ENCODE measurements at regions not wholly inside any gene's neighbourhood (a gene's known extent, or its start where the extent isn't known, plus 50 kb on each side); places are given as distances from the start of the nearest gene placed in this dataset.

DNA sequence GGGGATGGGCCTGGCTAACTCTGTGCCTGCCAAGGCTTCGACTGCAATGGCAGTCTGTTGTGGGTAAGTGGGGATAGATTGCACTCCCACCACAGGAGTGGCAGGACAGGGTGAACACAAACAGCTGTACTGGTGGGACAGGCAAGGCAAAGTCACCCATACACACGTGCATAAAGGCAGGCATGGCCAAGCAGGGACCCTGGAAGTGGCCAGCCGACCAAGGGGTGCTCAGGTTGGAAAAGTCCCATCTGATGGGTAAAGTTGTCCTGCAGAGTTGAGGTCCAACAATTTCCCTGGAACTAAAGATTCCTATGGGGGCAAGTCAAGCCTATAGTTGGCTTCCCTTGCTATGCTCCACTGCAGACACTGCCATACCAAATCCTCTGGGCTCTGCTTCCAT, 1961.9 kb upstream of the ADGRL3 start:
- no peak for DNase-seq (ENCODE audit: low spot score)

DNA sequence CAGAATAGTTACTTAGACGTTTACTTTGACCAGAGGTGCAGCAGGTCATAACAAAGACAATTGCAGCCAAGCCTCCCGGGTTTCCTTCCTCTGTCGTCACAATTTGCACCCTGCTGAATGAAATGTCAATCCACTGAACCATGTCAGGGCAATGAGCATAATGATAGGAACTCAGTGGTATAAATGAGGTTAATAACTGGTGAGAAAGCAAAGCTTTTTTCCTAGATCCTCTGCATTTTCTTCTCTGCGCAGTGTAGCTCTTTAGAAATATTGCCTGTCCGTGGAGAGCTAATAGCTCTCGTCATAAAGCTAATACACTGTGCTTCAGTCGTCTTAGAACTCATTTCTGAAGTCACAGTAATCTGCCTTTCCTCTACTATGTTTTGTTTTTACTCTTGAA, 1960.1 kb upstream of the ADGRL3 start:
- no peak for DNase-seq (ENCODE audit: low spot score)

DNA sequence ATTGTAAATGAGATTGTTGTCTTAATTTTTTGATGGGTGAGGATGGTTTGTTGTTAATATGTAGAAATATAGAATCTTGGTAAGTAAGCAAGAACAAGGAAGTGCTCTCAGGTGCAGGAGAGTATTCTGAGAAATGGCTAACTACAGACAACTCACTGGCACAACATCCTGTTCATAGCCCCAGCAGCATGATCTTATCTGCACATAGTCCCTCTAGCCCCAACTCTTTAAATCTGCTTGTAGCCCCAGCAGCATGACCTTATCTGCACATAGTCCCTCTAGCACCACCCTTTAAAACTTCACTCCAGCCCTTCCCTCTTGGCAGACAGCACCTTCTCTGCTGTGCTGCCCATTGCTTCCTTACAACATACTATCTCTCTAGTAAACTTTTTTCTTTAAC, 1957.1 kb upstream of the ADGRL3 start:
- no peak for DNase-seq (ENCODE audit: low spot score)

DNA sequence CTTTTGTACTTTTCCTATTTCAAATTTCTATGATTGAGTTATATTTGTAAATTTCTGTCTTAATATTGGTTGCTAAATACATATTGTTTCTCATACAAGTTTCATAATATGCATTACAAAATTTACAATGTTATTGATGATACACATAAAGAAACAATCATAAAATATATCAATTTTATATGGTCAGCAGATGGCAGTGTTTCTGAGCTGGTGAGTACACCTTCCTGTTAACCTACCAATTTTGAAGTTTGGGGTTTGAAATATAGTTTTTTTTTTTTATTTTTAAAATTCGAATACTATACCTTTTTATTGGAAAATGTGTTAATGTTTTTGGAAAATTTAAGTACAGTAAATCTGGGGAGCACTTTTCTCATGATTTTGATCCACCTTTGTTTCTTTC, 1953.1 kb upstream of the ADGRL3 start:
- DNase-seq (ENCODE audit: low spot score) = no peak

DNA sequence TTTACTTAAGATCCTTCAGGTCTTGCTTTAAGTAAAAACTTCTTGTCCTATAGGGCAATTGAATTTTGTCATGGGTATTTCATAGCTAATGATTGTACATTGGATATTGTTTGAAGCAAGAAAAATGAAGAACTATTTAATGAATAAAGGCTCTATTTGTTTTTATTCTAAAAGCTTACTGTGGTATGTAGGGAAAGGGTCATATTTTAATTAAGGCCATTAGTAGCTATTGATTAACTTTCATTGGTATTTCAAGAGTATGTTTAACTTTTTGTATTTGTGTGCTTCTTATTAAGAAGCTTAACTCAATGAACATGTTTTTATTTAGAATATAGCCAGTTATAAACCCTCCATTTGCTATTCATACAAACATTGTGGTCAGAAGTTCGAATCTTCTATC, 1951.8 kb upstream of the ADGRL3 start:
- DNase-seq (ENCODE audit: low spot score) = no peak

DNA sequence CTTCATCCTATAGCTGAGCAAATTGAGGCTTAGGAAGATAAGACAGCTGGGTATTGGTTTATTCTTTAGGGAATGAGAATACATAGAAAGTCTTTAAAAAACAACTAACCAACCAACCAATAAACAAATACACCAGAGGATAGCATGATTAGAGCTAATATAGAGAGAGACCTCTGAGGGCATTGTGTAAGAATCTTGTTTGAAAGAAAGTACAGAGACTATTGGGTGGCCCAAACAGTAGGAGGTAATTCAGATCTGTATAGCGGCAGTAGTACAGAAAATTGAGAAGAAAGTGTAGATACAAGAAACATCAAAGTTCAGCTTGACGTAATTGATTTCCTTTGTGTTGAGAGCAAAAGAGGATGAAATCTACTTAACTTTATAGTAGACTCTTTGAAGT, 1951.0 kb upstream of the ADGRL3 start:
- no peak for DNase-seq (ENCODE audit: low spot score)

DNA sequence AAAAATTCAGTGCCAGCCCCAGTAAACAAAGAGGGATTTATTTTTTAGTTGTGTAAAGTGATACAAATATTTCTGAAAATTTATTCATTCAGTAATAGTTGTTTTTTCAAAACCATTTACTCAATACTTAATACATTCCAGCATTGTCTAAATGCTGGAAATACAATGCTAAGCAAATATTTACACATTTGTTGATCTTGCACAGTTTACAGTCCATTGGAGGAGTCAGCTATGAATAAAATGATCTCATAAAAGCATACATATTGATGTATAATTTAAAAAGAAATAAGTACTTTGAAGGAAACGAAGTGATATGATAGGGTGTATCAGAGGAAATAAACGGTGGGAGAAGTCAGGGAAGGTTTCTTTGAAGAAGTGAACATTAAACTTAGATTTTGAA, 1942.1 kb upstream of the ADGRL3 start:
- DNase-seq (ENCODE audit: low spot score) = no peak

DNA sequence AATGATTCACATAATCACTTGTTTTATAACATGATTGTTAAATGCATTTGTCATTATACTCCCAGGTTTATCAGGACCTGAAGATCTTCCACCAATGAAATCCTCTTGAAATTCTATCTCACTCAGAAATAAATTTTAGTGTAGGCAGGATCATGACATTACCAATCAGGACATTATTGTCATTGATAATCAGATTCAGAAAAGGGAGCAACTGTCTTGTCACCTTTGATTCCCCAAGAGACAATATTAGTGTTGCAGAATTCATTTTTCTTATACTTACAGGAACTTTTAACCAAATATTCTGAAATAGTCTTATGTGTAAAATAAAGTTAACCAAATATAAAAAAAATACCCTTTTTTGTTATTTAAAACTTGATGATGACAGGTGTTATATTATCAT, 1892.5 kb upstream of the ADGRL3 start:
- no peak for DNase-seq (ENCODE audit: low spot score)

DNA sequence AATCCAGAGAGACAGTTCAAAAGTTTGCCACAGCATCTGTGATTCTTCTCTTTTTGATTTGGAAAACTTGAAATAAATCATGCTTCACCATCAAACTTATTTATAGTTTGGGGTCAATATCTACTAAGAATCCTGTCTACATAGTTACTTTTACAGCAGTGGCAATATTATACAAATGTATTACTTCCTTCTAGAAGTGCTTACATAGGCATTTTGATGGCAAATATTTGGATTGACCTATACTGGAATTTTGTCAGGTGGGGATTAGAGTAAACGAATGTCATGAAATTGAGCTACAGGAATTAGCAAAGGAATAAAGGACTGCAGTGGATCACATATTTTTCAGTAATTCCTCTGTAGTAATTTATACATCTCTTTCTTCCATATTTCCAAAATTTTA, 1885.5 kb upstream of the ADGRL3 start:
- no peak for DNase-seq (ENCODE audit: low spot score)

DNA sequence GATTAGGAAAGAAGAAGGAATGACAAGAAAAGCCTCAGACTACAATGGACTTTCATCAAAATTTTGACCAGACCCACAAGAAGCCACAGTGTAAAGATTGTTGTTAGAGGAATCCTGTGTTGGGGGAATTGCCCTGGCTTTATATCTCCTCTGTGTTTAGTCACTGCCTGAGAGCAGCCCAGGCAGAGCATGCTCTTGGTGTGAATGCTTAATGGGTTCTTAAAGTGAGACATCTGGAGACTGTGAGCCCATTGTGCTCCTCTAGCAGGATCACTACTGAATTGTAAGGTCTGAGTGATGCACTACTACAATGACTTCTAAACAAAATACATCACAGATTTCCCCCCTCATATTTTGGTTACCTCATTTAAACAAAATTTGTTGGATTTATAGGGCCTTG, 1860.5 kb upstream of the ADGRL3 start:
- DNase-seq (ENCODE audit: low spot score) = no peak

DNA sequence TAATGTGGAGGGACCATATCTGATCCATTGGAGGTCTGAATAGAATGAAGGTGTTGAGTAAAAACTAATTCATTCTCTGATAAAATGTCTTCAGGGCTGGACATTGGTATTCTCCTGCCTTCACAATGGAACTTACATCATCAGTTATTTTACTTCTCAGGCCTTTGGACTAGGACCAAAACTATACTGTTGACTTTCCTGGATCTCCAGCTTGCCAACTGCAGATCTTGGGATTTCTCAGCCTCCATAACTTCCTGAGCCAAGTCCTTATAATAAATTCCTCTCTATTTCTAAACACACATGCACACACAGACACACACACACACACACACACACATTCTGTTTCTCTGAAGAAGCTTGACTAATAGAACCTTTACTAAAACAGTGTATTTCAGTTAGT, 1858.6 kb upstream of the ADGRL3 start:
- DNase-seq (ENCODE audit: low spot score) = no peak

DNA sequence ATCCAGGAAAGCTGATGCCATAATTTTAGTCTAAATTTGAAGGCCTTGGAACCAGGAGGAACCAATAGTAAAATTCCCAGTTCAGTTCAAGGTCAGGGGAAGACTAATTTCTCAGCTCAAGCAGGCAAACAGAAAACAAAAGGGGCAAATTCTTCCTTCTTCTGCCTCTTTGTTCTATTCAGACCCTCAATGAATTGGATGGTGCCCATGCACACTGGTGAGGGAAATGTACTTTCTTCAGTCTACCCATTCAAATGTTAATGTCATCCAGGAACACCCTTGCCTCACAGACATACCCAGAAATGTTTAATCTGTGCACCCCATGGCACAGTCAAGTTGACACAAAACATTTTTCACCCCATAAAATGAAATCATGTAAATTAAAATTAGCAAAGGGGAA, 1851.2 kb upstream of the ADGRL3 start:
- no peak for DNase-seq (ENCODE audit: low spot score)

DNA sequence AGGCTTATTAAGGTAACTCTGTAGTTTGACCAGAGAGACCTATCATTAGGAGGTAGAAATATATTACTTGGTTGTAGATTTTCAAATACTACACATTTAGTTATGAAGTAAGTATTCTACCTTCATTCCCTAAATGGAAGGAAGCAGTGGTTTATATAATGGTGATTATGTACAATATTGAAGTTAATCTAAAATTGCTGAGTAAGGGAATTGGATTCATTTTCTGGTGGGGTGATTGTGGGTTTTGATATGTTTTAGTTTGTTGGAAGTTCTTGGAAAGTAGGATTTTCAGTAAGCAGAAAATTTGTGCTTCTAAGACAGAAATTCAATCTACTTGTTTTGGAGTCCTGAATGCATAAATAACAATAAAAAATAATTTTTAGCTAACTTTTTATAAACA, 1830.9 kb upstream of the ADGRL3 start:
- no peak for DNase-seq (ENCODE audit: low spot score)

DNA sequence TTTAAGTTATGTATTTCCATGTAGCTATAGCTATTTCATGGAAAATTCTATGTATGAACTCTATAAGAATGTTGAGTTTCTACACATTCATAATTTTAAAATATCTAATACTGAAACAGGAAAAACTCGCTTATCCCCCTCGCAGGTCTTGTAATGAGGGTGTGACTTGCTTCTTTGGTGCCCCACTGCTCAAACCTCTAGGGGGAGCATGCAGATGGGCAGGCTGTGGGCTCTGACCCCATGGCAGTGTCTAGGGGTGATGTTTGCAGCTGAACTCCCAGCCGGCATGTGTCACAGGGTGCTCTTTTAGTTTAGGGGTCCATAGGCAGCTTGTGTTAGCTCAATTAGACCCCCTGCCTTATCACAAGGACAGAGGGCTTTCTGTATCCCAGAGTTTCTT, 1825.7 kb upstream of the ADGRL3 start:
- no peak for DNase-seq (ENCODE audit: low spot score)

DNA sequence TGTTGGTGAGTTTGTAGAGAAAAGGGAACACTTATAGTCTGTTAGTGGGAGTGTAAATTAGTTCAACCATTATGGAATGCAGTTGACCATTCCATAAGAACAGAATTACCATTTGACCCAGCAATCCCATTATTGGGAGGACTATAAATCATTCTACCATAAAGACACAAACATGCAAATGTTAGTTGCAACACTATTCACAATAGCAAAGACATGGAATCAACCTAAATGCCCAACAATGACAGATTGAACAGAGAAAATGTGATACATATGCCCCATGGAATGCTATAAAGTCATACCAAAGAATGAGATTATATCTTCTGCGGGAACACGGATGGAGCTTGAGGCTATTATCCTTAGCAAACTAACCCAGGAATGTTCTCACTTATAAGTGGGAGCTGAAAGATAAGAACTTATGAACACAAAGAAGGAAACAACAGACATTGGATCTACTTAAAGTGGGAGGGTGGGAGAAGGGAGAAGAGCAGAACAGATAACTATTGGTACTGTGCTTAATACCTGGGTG, 1819.2 kb upstream of the ADGRL3 start:
- DNase-seq (ENCODE audit: low spot score) = no peak

DNA sequence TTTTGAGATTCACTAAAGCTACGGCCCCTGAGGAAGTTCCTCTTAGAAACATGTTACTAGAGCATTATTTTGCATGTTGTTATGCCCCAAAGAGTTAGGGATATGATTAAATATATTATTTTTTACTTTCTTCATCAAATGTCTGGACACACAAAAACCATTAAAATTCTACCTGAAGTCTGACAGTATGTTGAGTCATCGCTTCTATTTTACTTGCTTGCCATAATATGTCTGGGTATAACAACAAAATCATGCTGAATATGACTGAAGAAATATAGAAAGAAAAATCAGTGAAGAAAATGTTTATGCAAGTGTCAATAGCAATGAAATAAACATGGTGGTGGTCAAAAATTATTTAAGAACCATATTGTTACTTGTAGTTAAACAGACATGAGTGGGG, 1818.5 kb upstream of the ADGRL3 start:
- DNase-seq (ENCODE audit: low spot score) = no peak

DNA sequence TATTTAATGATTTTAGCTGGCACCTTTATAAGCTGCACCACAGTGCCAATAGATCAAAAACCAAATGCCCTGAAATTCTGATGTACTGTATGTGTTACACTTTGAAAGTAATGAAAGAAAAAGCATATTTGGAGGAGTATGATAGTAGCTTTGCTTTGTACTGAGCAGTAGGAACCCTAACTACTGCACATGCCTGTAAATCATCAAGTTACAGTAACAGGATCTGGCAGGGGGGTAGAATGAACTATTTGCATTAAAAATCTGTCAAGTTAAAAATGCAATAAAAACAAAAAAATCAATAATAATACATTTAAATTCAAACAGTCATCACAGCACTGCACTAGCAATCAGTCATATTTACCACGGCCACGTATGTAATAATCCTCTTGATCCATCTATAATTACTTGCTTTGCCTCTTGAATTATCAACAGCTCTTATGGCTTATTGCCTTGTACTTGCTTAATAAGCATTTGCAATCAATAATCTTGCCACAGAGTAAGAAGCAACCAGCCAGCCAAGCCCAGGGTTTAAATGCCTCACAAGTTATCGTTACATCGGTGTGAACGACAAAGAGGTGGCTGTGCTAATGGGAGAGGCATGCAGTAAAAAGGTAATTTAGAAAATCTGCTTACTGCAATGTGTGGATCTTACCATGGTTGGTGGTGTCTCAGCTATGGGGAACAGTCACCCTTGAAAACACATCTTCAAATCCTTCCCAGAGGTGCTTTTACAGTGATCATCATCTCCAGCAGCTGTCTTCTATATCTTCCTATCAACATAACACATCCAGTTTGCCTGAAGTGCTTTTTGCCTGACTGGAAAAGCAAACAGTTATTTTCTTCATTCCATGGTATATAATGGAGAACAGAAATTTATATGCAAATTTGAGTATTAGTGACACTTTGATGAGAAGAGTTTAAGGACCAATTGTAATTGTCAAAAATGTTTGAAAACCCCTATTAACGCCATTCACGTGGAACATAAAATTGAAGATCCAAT, 1812.1 kb upstream of the ADGRL3 start:
- DNase-seq (ENCODE audit: low spot score) = peak; percentile 32

DNA sequence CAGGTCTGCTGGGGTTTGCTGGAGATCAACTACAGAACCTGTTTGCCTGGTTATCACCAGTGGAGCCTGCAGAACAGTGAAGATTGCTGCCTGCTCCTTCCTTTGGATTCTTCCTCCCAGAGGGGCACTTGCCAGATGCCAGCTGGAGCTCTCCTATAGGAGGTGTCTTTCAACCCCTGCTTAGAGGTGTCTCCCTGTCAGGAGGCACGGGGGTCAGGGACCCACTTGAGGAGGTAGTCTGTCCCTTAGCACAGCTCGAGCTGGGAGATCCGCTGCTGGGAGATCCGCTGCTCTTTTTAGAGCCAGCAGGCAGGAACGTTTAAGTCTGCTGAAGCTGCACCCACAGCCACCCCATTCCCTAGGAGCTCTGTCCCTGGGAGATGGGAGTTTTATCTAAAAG, 1806.3 kb upstream of the ADGRL3 start:
- no peak for DNase-seq (ENCODE audit: low spot score)

DNA sequence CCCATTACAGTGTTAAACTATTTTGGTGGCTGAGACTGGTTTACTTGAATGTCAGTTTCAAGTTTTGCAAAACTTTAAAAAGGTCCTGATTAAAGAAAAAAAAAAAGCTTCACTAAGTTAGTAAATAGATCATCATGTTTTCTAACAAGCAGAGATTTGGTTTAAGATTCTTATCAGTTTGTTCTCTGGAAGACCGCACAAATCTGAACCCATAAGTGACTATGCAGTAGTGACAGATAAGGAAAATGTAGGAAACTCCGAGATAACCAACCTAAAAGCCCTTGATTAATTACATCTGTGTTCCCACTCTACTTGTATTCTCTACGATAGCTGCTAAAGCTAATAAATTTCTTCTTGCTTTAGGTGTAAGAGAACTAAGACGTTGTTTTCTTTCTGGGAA, 1799.8 kb upstream of the ADGRL3 start:
- DNase-seq (ENCODE audit: low spot score) = no peak

DNA sequence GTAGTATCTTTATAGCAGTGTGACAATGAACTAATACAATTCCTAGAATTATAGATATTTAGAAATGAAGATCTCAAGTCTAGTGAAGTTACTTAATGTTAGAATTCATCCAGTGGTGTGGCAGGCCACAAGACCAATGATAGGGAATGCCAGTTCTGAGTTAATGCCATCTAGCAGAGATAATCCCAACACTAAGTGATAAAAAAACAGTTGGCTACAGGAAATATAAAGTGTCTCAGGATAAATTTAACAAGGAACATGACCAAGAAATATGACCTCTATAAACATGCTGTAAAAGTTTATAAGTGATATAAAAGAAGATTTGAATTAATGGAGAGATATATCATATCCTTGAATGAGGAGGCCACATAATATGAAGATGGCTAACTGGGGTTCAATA, 1790.5 kb upstream of the ADGRL3 start:
- DNase-seq (ENCODE audit: low spot score) = no peak

DNA sequence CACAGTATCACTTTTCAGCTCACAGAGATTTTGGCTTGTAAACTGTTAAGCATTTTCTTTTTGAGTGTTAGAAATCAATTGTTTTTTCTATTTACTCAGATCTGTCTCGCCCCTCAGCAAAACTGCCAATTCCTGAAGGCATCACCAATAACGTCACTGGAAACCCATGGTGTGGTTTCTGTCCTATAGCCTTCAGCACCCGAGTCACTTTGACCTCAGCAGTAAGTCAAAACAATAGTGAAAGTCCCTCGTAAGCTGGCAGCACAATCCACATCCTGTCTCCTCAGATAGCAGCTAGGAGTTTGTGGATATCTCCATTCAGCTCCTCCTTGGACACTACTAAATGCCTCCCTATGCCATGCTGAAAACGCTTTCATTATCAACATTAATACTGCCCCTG, 1787.4 kb upstream of the ADGRL3 start:
- no peak for DNase-seq (ENCODE audit: low spot score)

DNA sequence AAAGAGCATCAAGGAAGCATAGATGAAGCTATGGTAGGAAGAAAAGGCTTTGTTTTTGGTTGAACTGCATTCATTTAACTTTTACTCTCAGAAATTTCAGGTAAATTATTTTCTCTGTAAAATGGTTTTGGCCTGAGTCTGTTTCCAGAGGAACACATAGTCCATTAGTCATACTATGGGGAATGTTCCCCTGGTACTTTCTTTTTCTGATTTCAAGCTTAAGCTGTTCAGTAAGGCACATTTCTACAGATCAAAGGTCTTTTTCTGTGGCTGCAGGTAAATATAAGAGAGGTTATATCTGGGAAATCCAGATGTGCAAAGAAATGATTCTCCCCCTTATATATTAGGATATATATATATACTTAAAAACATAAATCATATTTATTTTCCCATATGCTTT, 1744.4 kb upstream of the ADGRL3 start:
- no peak for DNase-seq (ENCODE audit: low spot score)

DNA sequence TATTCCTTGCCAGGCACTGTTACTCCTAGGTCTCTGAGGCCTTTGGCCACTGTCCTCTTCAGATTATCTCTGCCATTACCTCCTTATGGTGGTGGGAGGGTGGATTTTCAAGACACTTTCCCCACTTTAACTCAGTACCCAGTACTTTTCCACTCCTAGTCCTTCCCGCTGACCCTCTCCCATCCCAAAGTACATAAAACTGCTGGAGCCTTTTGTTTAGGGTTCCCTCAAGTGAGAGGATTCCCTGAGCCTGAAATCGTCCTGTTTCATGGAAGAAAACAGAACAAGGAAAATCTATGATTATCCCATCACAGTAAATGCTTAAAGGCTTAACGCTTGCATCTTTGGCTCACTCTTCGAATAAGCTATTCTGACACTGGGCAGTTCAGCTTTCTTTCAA, 1742.5 kb upstream of the ADGRL3 start:
- DNase-seq (ENCODE audit: low spot score) = no peak

DNA sequence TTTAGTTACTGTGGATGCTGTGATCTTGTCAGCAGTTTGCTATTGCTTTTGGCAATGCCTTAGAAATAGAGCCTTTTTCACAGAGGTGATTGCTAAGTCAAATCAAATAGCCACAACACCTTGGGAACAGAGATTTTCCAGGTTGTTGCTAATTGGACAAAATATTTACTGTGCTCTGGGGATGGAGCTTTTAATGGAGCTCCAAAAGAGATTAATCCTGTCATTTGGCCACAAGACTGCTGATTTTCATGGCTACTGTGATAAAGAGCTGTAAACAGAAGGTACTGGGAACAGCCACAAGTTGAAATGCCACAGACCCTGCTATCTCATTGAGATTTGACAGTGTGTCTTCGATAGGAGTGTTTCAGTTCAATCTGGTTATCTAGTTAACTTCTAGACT, 1715.2 kb upstream of the ADGRL3 start:
- DNase-seq (ENCODE audit: low spot score) = no peak

Data from D341Med (cell line).